ENCODE measurements at regions not wholly inside any gene's neighbourhood (a gene's known extent, or its start where the extent isn't known, plus 50 kb on each side); places are given as distances from the start of the nearest gene placed in this dataset.

GRCh38 chr3:31466866-31467265 lies 65.9 kb upstream of the STT3B start:
- DNase-seq = no peak

DNA sequence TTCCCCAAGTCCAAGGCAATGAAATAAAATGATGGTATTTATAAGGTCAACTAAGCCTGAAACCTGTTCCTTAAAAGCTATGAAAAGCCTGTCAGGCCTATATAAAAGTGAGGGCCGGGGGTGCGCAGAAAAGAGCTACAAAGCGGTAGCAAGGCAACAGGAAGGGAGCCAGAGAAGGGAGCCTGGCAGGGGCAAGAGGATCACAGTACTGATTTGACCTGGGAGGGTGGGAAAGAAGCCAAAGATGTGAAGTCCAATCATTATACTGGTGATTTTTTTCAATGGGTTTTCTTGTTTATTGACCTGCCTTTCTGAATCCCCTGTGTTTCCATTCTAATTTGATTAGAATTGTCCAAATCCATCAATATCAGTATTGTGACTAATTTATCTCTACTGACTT lies 64.3 kb upstream of the STT3B start:
- DNase-seq = no peak

DNA sequence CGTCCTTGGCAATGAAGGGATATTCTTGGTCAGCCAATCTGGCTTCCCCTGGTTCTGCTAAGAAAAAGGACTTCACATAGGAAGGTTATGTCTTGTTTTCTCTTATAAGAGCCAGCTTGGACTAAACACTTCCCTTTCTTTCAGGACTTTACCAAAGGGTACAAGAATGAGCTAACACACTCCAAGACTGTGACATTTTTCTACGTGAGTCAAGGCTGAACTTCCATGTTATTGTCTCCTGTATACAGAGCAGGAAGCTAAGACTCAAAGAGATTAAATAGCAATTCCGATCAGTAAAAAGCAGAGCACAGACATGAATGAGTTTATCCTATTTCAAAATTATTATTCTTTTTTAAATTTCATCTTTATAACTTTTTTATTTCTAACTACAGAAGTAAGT lies 63.3 kb upstream of the STT3B start:
- DNase-seq = no peak

DNA sequence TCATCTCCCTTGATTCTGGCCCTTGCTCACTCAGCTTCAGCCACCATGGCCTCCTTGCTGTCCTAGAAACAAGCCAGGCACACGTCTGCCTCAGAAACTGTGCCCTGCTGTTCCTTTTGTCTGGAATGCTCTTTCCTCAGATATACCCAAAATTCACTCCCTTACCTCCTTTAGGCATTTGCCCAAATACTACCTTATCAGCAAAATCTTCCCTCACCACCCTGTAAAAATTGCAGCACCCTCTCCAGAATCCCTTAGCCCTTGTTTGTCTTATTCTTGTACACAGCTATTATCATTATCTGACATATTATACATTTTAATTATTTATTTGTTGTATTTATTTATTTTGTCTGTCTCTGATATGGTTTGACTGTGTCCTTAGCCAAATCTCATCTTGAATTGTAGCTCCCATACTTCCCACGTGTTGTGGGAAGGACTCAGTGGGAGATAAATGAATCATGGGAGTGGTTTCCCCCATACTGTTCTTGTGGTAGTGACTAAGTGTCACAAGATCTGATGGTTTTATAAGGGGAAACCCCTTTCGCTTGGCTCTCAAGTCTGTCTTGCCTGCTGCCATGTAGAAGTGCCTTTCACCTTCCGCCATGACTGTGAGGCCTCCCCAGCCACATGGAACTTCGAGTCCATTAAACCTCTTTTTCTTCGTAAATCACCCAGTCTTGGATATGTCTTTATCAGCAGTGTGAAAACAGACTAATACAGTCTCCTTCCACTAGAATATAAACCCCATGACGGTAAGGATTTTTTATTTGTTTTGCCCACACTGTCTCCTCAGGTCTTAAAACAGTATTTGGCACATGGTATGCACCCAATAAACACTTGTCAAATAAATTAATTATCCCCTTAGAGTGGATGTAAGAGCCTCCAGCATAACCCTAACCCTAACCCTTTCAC lies 60.0 kb upstream of the STT3B start:
- DNase-seq = peak; percentile 56

- no peak for DNase-seq
These were observed 56.5 kb upstream of the STT3B start for GRCh38 chr3:31476209-31476608.

DNA sequence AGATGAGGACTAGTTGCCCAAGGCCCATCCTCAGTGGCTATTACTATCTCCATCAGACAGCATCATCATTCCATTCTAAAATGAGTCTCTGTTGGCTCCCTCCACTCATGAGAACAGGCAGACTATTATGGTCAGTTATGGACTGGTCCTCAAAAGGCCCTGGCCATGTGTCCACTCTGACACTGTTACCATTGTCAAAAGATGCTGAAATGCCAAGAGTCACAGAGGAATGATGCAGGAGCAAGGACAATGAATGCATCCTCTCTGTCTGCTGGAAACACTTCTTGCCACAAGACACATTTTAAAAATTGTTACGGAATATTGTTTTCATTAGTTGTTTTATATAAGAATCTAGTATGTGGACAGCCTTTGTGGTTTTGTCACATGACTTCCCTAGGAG lies 53.3 kb upstream of the STT3B start:
- no peak for DNase-seq

- no peak for DNase-seq
These were observed 51.0 kb upstream of the STT3B start for GRCh38 chr3:31481697-31482096.

GRCh38 chr3:31482493-31483200 lies 50.1 kb upstream of the STT3B start:
- no peak for DNase-seq

Measured in fibroblast of skin of abdomen (primary cell).